Amygdala (tissue), 56 donors: ENCODE measurements at regions not wholly inside any gene's neighbourhood (a gene's known extent, or its start where the extent isn't known, plus 50 kb on each side); places are given as distances from the start of the nearest gene placed in this dataset.
A peak's percentile ranks its signal among the peaks of the same experiment; 100 is the strongest.

ENCODE experiments used
- DNase-seq, 56 donors: peaks; one replicate each; lab custom pipeline; 2025; lab: John Stamatoyannopoulos, UW

DNA sequence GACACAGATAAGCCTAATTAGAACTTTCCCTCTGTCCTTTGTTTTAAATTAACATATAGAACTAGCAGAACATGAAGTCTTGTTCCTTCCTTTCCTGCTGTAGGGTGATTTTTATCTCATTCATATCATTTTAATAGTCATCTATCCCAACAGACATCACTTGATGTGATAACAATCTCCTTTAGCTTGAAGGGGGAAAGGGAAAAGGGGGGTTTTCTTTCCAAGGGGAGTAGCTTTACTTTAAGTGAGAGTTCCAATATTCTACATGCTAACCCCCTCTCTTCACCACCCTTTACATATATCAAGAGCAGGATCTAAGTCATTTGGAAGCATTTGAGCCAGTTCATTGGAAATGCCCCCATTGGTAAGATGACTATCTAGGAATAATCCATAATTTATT is 241.9 kb downstream of the HHIPL2 start:
- DNase-seq = no peak

DNA sequence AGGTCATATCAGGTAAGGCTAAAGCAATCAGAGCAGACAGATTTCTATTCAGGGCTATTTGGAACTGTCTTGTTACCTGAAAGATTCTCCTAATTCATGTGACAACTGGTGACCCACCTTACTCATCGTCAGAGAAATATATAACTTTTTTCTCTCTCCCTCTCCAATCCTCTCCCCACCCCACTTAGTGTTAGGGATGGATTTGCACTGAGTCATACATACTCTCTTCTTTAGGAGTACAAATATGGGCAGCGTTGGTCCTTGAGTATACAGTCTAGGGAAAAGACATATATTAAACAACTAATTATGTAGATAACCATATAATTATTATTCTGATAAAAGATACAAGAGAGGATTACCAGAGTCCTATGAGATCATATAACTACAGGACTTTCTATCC is 246.3 kb downstream of the HHIPL2 start:
- DNase-seq = no peak

DNA sequence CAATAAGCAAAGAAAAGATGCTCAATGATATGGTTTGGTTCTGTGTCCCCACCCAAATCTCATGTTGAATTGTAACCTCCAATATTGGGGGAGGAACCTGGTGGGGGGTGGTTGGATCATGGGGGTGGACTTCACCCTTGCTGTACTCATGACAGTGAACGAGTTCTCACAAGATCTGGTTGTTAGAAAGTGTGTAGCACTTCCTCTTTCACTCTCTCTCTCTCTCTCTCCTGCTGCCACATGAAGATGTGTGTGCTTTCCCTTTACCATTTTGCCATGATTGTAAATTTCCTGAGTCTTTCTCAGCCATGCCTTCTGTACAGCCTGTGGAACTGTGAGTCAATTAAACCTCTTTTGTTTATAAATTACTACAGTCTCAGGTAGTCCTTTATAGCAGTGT is 248.4 kb downstream of the HHIPL2 start:
- DNase-seq = no peak

DNA sequence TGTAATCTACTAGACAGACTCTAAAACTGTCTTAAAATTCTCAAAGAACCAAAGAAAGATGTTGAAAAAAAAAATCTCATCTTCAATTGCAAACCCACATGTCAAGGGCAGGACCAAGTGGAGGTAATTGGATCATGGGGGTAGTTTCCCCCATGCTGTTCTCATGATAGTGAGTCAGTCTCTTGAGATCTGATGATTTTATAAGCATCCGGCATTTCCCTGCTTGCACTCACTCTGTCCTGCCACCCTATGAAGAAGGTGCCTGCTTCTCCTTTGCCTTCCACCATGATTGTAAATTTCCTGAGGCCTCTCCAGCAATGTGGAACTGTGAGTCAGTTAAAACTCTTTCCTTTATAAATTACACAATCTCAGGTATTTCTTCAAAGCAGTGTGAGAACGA is 257.0 kb downstream of the HHIPL2 start:
- no peak for DNase-seq

DNA sequence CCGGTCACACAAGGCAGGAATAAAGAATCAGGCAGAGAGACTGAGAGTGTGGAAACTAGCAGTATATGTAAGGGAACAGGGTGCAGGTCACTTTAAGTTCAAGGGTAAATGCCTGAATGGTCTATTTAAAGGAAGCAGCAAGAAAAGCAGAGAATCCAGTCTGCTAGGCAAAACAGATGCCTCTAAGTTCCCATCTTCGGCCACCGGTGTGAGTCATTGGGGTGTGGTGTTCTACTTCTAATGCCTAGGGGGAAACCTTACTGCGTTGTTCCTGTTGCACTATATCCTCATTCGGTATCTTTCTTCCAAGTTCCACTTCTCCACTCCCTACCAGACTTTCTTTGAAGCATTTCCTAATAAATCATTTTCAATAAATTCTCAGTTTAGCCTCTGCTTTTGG is 259.9 kb downstream of the HHIPL2 start:
- DNase-seq = no peak

DNA sequence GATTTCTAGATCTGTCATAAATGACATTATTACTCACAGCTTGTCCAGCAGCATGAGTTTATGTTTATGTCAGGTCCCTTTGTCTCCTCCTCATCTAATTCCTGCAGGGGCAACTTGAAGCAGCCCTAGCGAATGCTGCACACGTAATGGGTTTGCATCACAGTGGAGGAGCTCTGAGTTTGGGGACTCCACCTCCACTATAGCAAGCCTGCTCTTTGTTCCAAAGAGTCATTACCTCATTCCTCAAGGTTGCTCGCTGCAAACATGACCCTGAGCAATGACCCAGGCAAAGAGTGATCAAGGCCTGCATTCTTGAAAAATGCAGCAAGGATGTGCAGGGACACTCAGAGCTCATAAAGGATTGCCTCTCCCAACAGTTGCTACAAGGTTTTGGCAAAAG is 261.9 kb downstream of the HHIPL2 start:
- no peak for DNase-seq

DNA sequence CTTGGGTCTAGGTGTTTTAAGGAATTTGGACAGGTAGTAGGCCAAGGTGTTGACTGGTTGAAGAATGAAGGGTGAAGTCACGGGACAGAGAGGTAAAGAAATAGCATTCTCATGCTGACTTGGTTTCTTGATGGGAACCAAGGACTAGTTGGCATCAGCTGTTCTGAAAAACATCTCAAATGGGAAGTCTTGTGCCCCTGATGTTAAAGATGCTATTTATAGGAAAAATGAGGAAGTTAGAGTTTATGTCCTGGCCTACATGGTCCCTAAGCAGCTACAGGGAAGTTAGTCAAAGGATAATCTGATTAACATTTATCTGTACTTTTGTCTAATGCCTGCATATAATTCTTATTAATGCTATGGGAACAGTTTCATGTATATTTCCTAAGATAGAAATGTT is 262.4 kb downstream of the HHIPL2 start:
- no peak for DNase-seq

- no peak for DNase-seq
Measured at GRCh38 chr1:222284466-222284865, 263.4 kb downstream of the HHIPL2 start.

GRCh38 chr1:222283147-222283768 is 264.6 kb downstream of the HHIPL2 start:
- no peak for DNase-seq

- no peak for DNase-seq
Measured at GRCh38 chr1:222279591-222279990, 268.3 kb downstream of the HHIPL2 start.

- DNase-seq = no peak
Measured at GRCh38 chr1:222278501-222278900, 269.4 kb downstream of the HHIPL2 start.

DNA sequence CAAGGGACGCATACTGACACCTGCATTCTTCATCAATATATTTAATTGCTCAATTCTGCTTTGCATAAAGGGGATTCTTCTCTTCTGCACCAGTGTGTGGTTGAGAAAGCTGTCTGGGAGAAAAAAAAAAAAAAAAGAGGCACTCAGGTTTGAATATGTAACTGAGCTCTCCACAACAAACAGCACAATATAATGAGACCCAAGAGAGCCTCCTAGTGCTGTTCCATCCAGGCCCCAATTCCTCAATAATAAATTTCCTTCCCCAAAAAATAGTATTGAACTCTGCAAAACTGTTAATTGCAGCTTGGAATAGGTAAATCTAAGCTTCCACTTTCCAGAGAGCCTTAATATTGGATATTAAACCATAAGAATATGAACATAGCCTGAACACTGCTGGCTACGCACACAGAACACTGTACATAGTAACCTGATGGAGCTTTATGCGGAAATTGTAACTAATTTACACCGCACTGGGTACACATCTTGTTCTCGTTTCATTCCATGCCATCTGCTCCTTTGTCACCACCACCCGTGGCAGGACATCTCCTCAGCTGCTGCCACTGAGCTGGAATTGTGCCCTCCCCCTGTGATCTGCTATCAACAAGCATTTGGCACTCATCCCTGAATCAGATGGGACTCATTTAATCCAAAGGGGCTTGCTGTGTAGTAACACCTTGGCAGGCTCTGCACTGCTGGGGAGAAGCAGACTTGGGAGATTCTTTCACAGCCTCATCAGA is 272.0 kb downstream of the HHIPL2 start:
- peak in 2 of 56 donors; percentile 0 to 15 for DNase-seq

GRCh38 chr1:222275001-222275728 is 272.7 kb downstream of the HHIPL2 start:
- DNase-seq = no peak

DNA sequence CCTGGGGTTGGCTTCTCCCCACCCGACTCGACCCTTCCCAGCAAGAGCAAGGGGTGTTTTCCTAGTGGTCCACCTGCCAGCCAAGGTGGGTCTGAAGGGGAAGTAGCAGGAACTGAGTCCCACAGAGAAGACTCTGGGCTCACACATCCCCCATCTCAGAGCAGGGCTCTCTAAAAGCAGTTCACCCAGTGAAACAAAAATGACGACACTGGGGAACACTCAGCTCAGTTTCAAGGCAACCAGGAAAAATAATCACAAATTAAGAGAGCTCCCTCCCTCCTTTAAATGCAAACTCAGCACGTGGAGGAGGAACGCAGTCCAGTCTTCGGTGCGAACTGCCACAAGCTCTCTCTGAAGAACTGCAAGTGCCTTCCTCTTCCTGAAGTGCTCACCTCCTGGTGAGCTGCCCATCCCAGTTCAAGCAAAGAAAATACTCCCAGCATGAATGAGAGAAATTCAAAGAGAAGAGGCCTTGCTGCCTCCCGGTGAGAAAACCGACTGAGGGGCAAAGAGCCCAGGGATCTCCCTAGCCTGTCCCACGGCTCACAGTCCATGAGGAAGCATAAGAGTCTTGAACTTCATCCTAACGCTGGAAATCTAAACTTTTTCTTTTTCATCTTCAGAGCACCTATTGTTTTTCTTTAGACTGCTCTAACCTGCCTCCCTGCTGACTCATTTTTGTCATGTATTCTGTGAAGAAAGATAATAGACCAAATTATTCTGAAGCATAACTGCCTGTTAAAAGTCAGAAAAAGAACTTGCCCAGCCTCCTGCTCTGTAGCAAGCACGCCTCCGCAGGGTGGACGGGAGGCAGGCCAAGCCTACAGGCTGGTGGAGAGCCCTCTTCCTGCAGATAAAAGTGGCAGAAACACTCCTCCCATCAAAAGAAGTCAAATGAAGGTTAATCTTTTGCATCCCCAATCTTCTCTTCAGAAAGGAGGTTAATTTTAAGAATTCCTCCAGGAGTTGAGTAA is 281.4 kb downstream of the HHIPL2 start:
- no peak for DNase-seq

DNA sequence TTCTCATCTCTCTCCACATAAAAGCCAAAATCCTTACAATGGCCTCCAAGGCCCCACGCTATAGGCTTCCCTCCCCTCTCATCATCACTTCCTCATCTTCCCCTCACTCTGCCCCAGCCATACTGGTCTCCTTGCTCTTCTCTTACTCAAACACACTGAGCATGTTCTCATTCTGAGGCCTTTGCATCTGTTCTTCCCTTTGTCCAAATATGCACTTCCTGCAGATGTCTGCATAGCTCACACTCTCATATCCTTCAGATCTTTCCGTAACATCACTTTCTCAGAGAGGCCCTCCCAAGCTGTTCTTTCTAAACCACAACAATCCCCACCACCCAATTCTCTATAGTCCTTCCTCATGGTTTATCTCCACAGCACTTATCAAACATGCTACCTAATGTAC is 284.1 kb downstream of the HHIPL2 start:
- no peak for DNase-seq

- no peak for DNase-seq
Measured at GRCh38 chr1:222257027-222257426, 290.9 kb downstream of the HHIPL2 start.

- DNase-seq = no peak
Measured at GRCh38 chr1:222256058-222256457, 291.8 kb downstream of the HHIPL2 start.

GRCh38 chr1:222252788-222253187 is 295.1 kb downstream of the HHIPL2 start:
- no peak for DNase-seq

DNA sequence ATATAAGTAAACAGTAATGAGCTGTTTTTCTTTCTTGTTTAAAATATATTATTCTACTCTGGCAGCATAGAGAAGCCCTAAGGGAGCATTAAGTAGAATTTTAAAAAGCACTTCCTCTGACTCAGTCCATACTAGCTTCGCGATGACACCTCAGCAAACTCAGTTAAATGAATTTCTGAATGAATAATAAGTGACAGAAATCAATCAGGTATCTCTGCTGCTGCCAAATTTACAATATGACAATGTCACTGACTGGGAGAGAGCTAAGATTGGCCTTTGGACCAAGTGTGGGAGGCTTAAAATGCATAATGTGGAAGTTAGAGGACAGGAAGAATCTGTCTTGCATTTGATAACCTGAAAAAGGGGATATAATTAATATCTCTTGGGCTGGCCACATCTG is 296.1 kb downstream of the HHIPL2 start:
- no peak for DNase-seq

DNA sequence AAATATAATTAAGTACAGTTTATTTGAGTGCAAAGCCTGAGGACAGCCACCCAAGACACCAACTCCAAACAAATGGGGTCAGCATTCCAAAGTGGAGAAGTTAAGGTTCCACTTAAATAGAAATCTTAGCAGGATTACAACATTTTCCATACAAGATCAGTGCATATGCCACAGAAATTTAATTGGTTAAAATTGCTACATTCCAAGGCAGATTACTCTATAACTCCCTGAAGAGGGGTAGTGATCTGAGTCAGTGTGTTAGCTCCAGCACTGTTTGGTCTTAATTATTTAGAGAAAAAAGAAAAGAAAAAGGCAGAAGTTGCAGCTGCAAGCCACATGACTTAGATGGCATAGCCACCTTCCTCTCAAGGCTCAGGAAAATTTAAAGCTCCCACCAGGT is 297.5 kb downstream of the HHIPL2 start:
- DNase-seq = no peak
